ENCODE measurements at regions not wholly inside any gene's neighbourhood (a gene's known extent, or its start where the extent isn't known, plus 50 kb on each side); places are given as distances from the start of the nearest gene placed in this dataset.

- DNase-seq (ENCODE audit: low spot score) = no peak
Measured at GRCh38 chr3:5270666-5271371, 83.3 kb downstream of the EDEM1 start.

- no peak for DNase-seq (ENCODE audit: low spot score)
Measured at GRCh38 chr3:5271372-5271683, 83.8 kb downstream of the EDEM1 start.

DNA sequence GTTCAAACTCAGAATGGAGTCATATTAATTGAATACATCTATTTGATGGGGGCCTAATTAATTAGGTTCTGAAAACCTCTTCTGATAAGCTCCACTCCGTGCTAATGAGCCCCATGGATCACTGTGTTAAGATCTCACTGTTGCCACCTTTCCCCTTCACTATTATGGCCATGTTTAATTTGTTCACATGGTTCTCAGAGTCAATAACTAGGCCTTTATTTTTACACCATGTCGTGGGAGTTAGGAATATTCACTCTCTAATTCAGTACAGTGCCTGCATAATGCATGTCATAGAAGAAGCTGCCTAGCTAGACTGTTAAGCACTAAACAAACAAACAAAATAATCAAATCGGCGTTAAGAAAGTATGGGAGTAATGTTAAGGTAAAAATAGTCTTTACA lies 84.9 kb downstream of the EDEM1 start:
- no peak for DNase-seq (ENCODE audit: low spot score)

DNA sequence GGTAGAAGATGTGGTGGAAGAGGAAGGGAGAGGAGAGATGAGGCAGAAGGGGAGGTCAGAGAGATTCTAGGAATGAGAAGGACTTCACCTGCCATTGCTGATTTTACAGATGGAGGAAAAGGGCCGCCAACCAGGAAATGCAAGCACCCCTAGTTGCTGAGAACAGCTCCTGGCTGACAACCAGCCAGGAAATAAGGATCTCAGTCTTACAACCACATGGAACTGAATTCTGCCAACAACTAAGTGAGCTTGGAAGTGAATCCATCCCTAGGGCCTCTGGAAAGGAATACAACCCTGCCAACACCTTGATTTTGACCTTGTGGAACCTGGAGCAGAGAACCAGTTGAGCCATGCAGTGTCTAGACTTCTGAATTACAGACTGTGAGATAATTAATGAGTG lies 86.6 kb downstream of the EDEM1 start:
- DNase-seq (ENCODE audit: low spot score) = no peak

- DNase-seq (ENCODE audit: low spot score) = no peak
Measured at GRCh38 chr3:5275529-5275928, 88.0 kb downstream of the EDEM1 start.

DNA sequence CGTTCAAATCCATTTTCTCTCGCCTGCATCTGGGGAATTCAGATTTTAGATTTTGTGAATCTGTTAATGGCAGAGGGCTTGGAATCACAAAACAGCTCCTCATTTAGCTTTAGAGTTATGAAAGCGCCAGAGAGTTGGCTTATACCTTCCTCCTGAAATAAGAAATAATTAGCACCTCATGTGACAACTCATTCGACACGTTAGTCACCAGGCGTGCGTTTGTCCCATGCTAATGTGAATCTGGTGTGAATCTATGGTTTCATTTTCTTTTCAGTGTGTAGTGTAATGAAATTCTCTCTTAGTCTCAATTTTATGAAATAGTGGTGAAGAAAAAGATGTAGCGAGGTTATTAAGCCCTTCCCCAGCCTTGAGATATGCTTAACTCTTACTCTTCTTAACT lies 89.4 kb downstream of the EDEM1 start:
- no peak for DNase-seq (ENCODE audit: low spot score)

DNA sequence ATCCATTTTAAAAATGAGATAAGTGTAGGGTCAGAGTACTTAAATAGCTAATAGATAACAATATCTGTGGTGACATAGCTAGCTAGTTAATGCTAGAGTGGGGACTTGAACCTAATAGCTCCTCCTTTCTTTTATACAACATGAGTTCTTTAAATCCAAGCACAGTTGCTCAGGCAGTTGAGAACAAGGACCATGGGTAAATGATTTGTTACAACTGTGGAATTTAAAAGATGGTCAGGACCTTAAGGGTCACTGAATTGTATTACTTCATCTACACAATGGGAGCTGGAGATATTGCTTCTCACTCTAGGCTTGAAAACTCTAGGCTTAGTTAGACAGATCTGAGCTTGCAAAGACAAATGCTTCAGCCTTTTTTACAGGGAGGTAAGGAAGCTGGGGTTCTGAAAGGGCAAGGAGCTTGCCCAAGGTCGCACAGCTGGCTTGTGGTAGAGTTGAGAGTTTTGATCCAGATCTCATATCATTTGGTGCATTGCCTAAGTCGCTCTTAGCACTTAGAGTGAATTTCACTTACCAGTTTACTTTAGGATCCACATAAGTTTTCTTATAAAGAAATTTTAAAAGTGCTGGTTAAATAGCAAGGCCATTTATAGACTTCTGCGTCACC lies 90.2 kb downstream of the EDEM1 start:
- DNase-seq (ENCODE audit: low spot score) = no peak

DNA sequence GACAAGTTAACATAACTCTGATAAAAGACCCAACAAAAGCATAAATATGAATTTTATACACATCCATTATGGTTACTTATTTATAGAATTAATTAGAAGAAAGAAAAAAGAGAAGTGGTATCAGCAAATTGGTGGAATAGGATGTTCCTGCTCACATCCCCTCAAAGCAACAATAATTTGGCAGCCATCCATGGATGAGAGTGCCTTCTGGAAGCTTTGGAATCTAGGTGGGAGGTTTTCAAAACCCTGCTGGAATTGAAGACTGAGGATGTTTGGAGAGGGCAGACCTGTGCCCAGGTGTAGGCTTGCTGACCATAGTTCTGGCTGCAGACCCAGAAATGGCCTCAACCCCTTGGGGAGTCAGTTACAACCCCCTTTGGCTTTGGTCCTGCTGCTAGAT lies 91.2 kb downstream of the EDEM1 start:
- no peak for DNase-seq (ENCODE audit: low spot score)

- no peak for DNase-seq (ENCODE audit: low spot score)
Measured at GRCh38 chr3:5282703-5283102, 95.2 kb downstream of the EDEM1 start.

- no peak for DNase-seq (ENCODE audit: low spot score)
Measured at GRCh38 chr3:5285439-5285838, 97.9 kb downstream of the EDEM1 start.

DNA sequence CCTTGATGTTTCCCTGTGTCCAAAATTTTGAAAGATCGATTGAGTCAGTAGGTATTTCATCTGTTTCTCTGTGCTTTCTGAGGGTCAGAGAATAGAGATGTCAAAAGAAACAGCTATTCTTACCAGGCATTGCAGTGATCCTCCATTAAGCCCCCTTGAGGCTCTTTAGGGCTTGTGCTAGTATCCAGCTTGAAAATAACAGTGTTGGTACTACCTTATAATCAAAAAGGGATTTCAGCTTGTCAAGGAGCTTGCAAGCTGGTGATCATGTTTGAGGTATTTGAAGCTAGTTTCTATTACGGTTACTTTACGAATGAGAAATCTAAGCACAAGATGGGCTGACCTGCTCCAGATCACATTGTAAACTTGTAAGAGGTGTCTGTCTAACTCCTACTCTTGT lies 103.4 kb downstream of the EDEM1 start:
- no peak for DNase-seq (ENCODE audit: low spot score)

- no peak for DNase-seq (ENCODE audit: low spot score)
Measured at GRCh38 chr3:5292512-5292911, 105.0 kb downstream of the EDEM1 start.

- DNase-seq (ENCODE audit: low spot score) = no peak
Measured at GRCh38 chr3:5293207-5293606, 105.7 kb downstream of the EDEM1 start.

GRCh38 chr3:5294356-5294755 lies 106.8 kb downstream of the EDEM1 start:
- DNase-seq (ENCODE audit: low spot score) = no peak

DNA sequence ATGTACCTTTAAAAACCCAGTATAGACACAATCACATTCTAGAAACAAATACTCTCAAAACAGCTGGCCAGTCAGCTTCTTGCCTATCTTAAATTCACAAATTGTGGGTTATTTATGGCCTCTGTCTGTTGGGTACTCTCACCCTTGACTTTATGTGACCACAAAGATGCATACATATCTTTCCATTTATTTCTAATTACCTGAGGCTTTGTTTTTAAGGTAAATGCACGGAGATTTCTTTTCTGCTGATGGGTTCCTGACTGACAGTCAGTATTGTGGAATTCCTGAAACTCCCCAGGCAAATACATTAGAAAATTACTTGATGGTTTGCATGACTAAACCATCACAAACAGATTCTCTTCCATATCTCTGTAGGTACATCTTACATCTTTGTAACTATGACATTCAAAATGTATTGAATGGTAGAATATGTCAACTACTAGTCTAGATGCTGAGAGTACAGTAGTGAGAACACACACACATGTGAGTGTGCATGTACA lies 107.7 kb downstream of the EDEM1 start:
- DNase-seq (ENCODE audit: low spot score) = no peak

- no peak for DNase-seq (ENCODE audit: low spot score)
Measured at GRCh38 chr3:5296362-5296761, 108.9 kb downstream of the EDEM1 start.

DNA sequence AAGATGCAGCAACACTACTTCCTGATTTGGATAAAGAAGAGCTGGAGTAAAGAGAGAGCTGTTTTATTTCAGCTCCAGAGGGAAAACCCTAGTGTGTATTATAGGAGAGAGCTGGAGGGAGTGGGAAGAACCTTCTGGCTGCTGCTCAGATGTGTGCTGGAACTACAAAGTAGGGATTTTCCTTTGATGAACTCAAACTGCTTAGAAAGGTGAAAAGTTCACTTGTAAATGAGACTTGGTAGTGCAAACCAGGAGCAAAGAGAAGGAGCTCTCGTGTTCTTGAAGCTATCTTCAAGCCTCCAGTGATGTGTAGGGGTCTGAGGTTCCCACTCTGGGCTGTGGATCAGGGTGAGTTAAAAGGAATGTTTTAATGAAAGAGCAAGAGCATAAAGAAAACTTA lies 110.4 kb downstream of the EDEM1 start:
- DNase-seq (ENCODE audit: low spot score) = no peak

- DNase-seq (ENCODE audit: low spot score) = no peak
Measured at GRCh38 chr3:5298453-5298852, 110.9 kb downstream of the EDEM1 start.

GRCh38 chr3:5299161-5299560 lies 111.7 kb downstream of the EDEM1 start:
- no peak for DNase-seq (ENCODE audit: low spot score)

DNA sequence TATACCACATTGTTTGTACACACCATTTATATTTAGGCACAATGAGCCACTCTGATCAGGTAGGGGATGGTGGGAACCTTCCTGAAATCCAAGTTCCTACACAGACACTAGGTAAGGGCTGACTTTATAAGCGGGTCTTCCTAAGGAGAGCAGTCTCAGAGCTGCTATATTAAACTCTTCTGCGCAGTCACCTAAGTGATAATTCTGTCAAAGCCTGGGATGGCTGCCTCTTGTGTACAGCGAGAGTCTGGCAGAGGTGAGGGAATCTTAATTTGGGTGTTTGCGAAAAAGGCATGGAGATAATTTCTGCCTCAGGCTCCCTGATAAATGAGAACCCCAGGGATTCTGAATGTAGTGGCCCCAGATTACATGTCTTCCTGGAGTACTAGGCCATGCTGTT lies 113.1 kb downstream of the EDEM1 start:
- DNase-seq (ENCODE audit: low spot score) = no peak

- no peak for DNase-seq (ENCODE audit: low spot score)
Measured at GRCh38 chr3:5301651-5302297, 114.3 kb downstream of the EDEM1 start.

DNA sequence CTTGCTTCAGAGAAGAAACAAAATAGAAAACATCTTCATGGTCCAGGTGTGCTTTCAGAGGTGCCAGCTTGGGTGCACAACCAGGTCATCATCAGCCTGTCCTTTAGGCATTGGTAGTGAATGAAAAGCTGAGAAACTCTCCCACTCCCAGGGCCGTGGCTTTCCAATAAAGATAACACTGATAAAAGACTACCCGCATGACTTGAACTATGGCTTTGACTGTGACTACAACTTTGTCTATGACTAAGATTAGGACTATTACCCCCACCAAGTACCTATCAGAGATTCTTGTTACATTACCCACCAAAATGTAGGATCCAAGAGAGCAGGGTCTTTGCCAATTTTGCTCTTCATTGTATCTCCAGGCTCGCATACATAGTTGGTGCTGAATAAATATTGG lies 115.2 kb downstream of the EDEM1 start:
- no peak for DNase-seq (ENCODE audit: low spot score)

DNA sequence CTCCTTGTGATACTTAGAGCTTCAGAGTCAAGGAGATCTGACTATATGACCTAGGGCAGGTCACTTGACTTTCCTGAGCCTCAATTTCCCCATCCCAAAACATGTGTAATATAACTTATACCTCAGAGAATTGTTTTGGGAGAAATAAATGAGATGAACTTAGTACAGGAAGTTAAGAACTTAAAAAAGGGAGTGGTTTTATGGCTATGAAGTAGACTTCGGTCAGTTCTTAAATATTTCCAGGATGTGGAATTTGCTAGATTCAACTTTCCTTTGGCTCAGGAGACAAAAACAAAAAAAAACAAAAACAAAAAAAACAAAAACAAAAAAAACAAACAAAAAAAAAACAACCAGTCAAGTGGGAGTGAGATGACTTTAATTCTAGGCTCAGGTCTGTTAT lies 116.7 kb downstream of the EDEM1 start:
- no peak for DNase-seq (ENCODE audit: low spot score)
